Caco-2 (cell line): ENCODE measurements at regions not wholly inside any gene's neighbourhood (a gene's known extent, or its start where the extent isn't known, plus 50 kb on each side); places are given as distances from the start of the nearest gene placed in this dataset.

Experiments
- BruUV-seq: library from RNA; stranded (reverse); fragments of 400-500 nt; replicated peaks from 2 replicates; lab custom pipeline; 2021; lab: Mats Ljungman, UMichigan
- CTCF ChIA-PET: fragments of 300-600 bp; sonication (Branson Sonifier 250); formaldehyde crosslinking; loops from one replicate; lab custom pipeline; 2022; ENCODE audit warnings: antibody characterized with exemption; lab: Charles Lee
- POLR2A ChIA-PET: fragments of 300-600 bp; sonication (Branson Sonifier 250); formaldehyde crosslinking; loops from one replicate; lab custom pipeline; 2022; ENCODE audit warnings: antibody characterized with exemption; lab: Charles Lee
- DNase-seq, 2 experiments: peaks; one replicate each; pipeline versions ENCODE4 v3.0.0 to v3.0.0-alpha.2; 2020 to 2022
- H3K27me3 ChIP-seq: replicated peaks from 2 replicates; pipeline ENCODE4 v1.6.0; 2011; ENCODE audit warnings: low read length; ENCODE audit not compliant: control insufficient read depth, insufficient read depth
- H3K36me3 ChIP-seq: 2 replicates; pipeline ENCODE4 v1.5.1; 2011; ENCODE audit warnings: low read length; ENCODE audit not compliant: control insufficient read depth, insufficient read depth
- H3K4me1 ChIP-seq: fragments of 250-450 bp; sonication (Bioruptor Pico); 2 replicates; pipeline ENCODE4 v1.5.1; 2020; ENCODE audit warnings: mild to moderate bottlenecking
- H3K4me3 ChIP-seq: 2 replicates; pipeline ENCODE4 v1.5.1; 2011; ENCODE audit warnings: low read depth, mild to moderate bottlenecking, control low read depth, low read length
- H3K9me3 ChIP-seq: fragments of 250-450 bp; sonication (Bioruptor Pico); 2 replicates; pipeline ENCODE4 v1.5.1; 2020; ENCODE audit warnings: mild to moderate bottlenecking, moderate library complexity
- H3K27ac Mint-ChIP-seq: one replicate; pipeline ENCODE4 v1.8.0; 2022; ENCODE audit warnings: mixed read lengths; ENCODE audit not compliant: unreplicated experiment
- H3K27me3 Mint-ChIP-seq: one replicate; pipeline ENCODE4 v1.8.0; 2022; ENCODE audit warnings: mixed read lengths; ENCODE audit not compliant: insufficient read depth, unreplicated experiment
- H3K36me3 Mint-ChIP-seq: one replicate; pipeline ENCODE4 v1.8.0; 2022; ENCODE audit warnings: mild to moderate bottlenecking, mixed read lengths; ENCODE audit not compliant: insufficient read depth, unreplicated experiment
- H3K4me1 Mint-ChIP-seq: one replicate; pipeline ENCODE4 v1.8.0; 2022; ENCODE audit warnings: low read depth, mixed read lengths; ENCODE audit not compliant: unreplicated experiment
- H3K4me3 Mint-ChIP-seq: one replicate; pipeline ENCODE4 v1.8.0; 2022; ENCODE audit warnings: mild to moderate bottlenecking, moderate library complexity, mixed read lengths; ENCODE audit not compliant: unreplicated experiment
- H3K9me3 Mint-ChIP-seq: one replicate; pipeline ENCODE4 v1.8.0; 2022; ENCODE audit warnings: mixed read lengths; ENCODE audit not compliant: unreplicated experiment
- CTCF ChIP-seq, 2 experiments: fragments of 200-600 bp in 1 of 2; IDR thresholded peaks; 1 replicate in 1 of 2; 2 replicates in 1 of 2; pipeline versions ENCODE4 v1.5.1 to v1.8.0; 2011 to 2022; ENCODE audit warnings: antibody characterized with exemption in 1 of 2, control low read depth in 1 of 2, inconsistent platforms in 1 of 2, low read depth in 1 of 2, low read length in 1 of 2, mild to moderate bottlenecking in 1 of 2, moderate library complexity in 1 of 2; ENCODE audit not compliant: insufficient read depth in 1 of 2, severe bottlenecking in 1 of 2, unreplicated experiment in 1 of 2
- intact Hi-C: fragments of 100-400 bp; cut with micrococcal nuclease; formaldehyde crosslinking; loops from one replicate; pipeline ENCODE4 v1.10.0; 2022; ENCODE audit not compliant: unreplicated experiment

GRCh38 chr2:146147448-146148012 is 1627.6 kb upstream of the ZEB2 start:
- Histone ChIP-seq H3K4me3 (no peak overlapping the region), H3K27me3 (no peaks in the 10 kb centered on the region), H3K9me3 (no peaks in the 10 kb centered on the region), H3K36me3 (no peaks in the 10 kb centered on the region), H3K4me1 (no peaks in the 10 kb centered on the region)
- DNase-seq = peak in 1 of 2 experiments; percentile 2
- BruUV-seq = no TSS peak
- H3K4me1 Mint-ChIP-seq = no peaks in the 10 kb centered on the region
- H3K4me3 Mint-ChIP-seq = no peak overlapping the region
- ChIA-PET CTCF (interaction anchor here (0.6 kb wide), 1 partner anchor 1508 kb away, joined by 4 read pairs; no protein-coding TSS in a partner anchor), POLR2A (no interaction called here)
- no peaks in the 10 kb centered on the region for H3K9me3 Mint-ChIP-seq
- H3K36me3 Mint-ChIP-seq = no peaks in the 10 kb centered on the region
- H3K27me3 Mint-ChIP-seq = no peaks in the 10 kb centered on the region
- H3K27ac Mint-ChIP-seq = no peak overlapping the region
- intact Hi-C loops = loop anchor here (5.0 to 10.0 kb wide), 3 partner anchors 65 to 515 kb away; no protein-coding TSS in a partner anchor
- peak in 1 of 2 experiments; percentile 3 for TF ChIP-seq CTCF (IDR thresholded peaks at IDR 0.05; ENCODE audit: insufficient read depth in 1 of 2, low read depth in 1 of 2, low read length in 1 of 2, severe bottlenecking in 1 of 2, unreplicated experiment in 1 of 2)

- ChIA-PET CTCF (no interaction called here), POLR2A (no interaction called here)
- no peak overlapping the region for H3K27ac Mint-ChIP-seq
- no peaks in the 10 kb centered on the region for H3K9me3 Mint-ChIP-seq
- Histone ChIP-seq H3K4me3 (no peak overlapping the region), H3K9me3 (no peaks in the 10 kb centered on the region), H3K4me1 (no peaks in the 10 kb centered on the region), H3K36me3 (no peaks in the 10 kb centered on the region), H3K27me3 (no peaks in the 10 kb centered on the region)
- no peaks in the 10 kb centered on the region for H3K4me1 Mint-ChIP-seq
- no peaks in the 10 kb centered on the region for H3K36me3 Mint-ChIP-seq
- DNase-seq = no peak
- no peak overlapping the region for H3K4me3 Mint-ChIP-seq
- intact Hi-C loops = loop anchor here (10.0 kb wide), 1 partner anchor 381 kb away; no protein-coding TSS in a partner anchor
- no peaks in the 10 kb centered on the region for H3K27me3 Mint-ChIP-seq
- no TSS peak for BruUV-seq
- no peak for TF ChIP-seq CTCF (IDR thresholded peaks at IDR 0.05; ENCODE audit: insufficient read depth in 1 of 2, low read depth in 1 of 2, low read length in 1 of 2, severe bottlenecking in 1 of 2, unreplicated experiment in 1 of 2)
Observed at GRCh38 chr2:146143971-146144370, 1624.1 kb upstream of the ZEB2 start.

- H3K4me1 ChIP-seq = no peaks in the 10 kb centered on the region
- H3K4me3 Mint-ChIP-seq = no peak overlapping the region
- H3K27ac Mint-ChIP-seq = no peak overlapping the region
- intact Hi-C loops = no loop called here
- no TSS peak for BruUV-seq
- no peaks in the 10 kb centered on the region for H3K36me3 Mint-ChIP-seq
- ChIA-PET POLR2A (no interaction called here), CTCF (no interaction called here)
- no peak overlapping the region for H3K4me3 ChIP-seq
- no peaks in the 10 kb centered on the region for H3K4me1 Mint-ChIP-seq
- DNase-seq = no peak
- no peaks in the 10 kb centered on the region for H3K36me3 ChIP-seq
- H3K9me3 Mint-ChIP-seq = no peaks in the 10 kb centered on the region
- TF ChIP-seq CTCF (IDR thresholded peaks at IDR 0.05; ENCODE audit: insufficient read depth in 1 of 2, low read depth in 1 of 2, low read length in 1 of 2, severe bottlenecking in 1 of 2, unreplicated experiment in 1 of 2) = no peak
- no peaks in the 10 kb centered on the region for H3K27me3 ChIP-seq
- no peaks in the 10 kb centered on the region for H3K27me3 Mint-ChIP-seq
- no peaks in the 10 kb centered on the region for H3K9me3 ChIP-seq
Observed at GRCh38 chr2:146138820-146139219, 1618.9 kb upstream of the ZEB2 start.
